Central memory CD8-positive, alpha-beta T cell (primary cell): ENCODE measurements at regions not wholly inside any gene's neighbourhood (a gene's known extent, or its start where the extent isn't known, plus 50 kb on each side); places are given as distances from the start of the nearest gene placed in this dataset.

Experiments used
- ATAC-seq: fragments of 150-1000 bp; cut with Tn5 transposase; replicated peaks from 2 replicates; pipeline ENCODE4 v1.10.0; 2022; ENCODE audit warnings: mild to moderate bottlenecking, moderate FRiP score, moderate number of reproducible peaks; ENCODE audit not compliant: poor library complexity, severe bottlenecking; ENCODE audit errors: extremely low read depth
- DNase-seq, 2 donors: peaks; one replicate each; pipeline ENCODE4 v3.0.0; 2021; ENCODE audit warnings: low spot score in 2 of 2
- H3K27ac Mint-ChIP-seq: one replicate; pipeline ENCODE4 v1.8.0; 2022; ENCODE audit warnings: low read depth, mild to moderate bottlenecking, moderate library complexity, mixed read lengths
- H3K27me3 Mint-ChIP-seq: one replicate; pipeline ENCODE4 v1.8.0; 2022; ENCODE audit warnings: mixed read lengths
- H3K36me3 Mint-ChIP-seq: one replicate; pipeline ENCODE4 v1.8.0; 2022; ENCODE audit warnings: mild to moderate bottlenecking, moderate library complexity, mixed read lengths; ENCODE audit not compliant: insufficient read depth
- H3K4me1 Mint-ChIP-seq: one replicate; pipeline ENCODE4 v1.8.0; 2022; ENCODE audit warnings: mixed read lengths
- H3K4me3 Mint-ChIP-seq: one replicate; pipeline ENCODE4 v1.8.0; 2022; ENCODE audit warnings: mild to moderate bottlenecking, moderate library complexity, mixed read lengths
- H3K9me3 Mint-ChIP-seq: one replicate; pipeline ENCODE4 v1.8.0; 2022; ENCODE audit warnings: mixed read lengths

DNA sequence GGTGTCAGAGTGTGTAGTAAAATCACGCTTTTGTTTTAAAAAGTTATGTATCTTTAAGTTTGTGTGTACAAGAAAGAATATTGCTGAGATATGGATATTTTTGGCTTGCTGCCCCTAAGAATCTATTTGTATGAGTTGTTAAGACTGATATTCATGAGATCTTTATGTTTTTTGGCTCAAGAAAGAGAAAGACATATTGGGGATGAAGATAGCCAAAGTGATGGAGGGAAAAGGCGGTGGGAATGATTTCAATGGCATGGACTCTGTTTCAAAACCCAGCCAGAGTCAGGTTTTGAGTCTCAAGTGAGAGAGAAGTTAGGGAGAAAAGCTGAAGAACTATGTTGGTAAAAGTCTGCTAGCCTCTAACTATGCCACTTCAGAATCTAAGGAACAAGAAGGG, 351.7 kb downstream of the PBX1 start:
- Mint-ChIP-seq H3K9me3 (peaks cover 11% of the 10 kb centered on the region), H3K27ac (no peak overlapping the region), H3K27me3 (no peaks in the 10 kb centered on the region), H3K36me3 (peaks cover 2% of the 10 kb centered on the region), H3K4me3 (no peak overlapping the region), H3K4me1 (no peaks in the 10 kb centered on the region)
- no peak for DNase-seq
- no peak for ATAC-seq

GRCh38 chr1:164907666-164908065, 348.7 kb downstream of the PBX1 start:
- no peak overlapping the region for H3K4me3 Mint-ChIP-seq
- no peak for DNase-seq
- H3K4me1 Mint-ChIP-seq: no peaks in the 10 kb centered on the region
- ATAC-seq: no peak
- peaks cover 15% of the 10 kb centered on the region for H3K9me3 Mint-ChIP-seq
- H3K27ac Mint-ChIP-seq: no peak overlapping the region
- H3K36me3 Mint-ChIP-seq: peaks cover 2% of the 10 kb centered on the region
- H3K27me3 Mint-ChIP-seq: no peaks in the 10 kb centered on the region

GRCh38 chr1:164905869-164906268, 346.9 kb downstream of the PBX1 start:
- no peak overlapping the region for H3K4me3 Mint-ChIP-seq
- peaks cover 19% of the 10 kb centered on the region for H3K9me3 Mint-ChIP-seq
- H3K27me3 Mint-ChIP-seq: no peaks in the 10 kb centered on the region

DNA sequence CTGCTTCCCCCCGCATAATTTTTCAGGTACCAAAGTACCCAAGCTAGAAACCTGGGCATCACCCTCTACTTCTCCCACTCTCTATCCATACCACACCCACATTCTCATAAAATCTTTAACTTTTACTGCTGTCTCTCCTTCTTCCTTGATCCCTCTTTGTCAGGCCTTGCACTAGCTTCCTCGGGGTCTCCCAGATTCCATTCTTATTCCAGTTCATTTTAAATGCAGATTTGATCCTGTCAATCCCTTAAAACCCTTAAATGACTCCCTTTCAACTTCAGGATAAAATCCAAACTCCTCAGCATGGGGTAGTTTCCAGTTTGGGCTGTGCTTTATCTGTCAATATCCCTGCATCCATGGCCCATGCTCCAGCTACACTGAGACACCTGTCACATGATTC, 343.5 kb downstream of the PBX1 start:
- H3K36me3 Mint-ChIP-seq: no peaks in the 10 kb centered on the region
- DNase-seq: no peak
- no peak for ATAC-seq
- peaks cover 14% of the 10 kb centered on the region for H3K9me3 Mint-ChIP-seq
- H3K4me3 Mint-ChIP-seq: no peak overlapping the region
- H3K4me1 Mint-ChIP-seq: no peaks in the 10 kb centered on the region
- H3K27ac Mint-ChIP-seq: no peak overlapping the region
- H3K27me3 Mint-ChIP-seq: no peaks in the 10 kb centered on the region

More at GRCh38 chr1:164905869-164906268, 346.9 kb downstream of the PBX1 start:
- no peak overlapping the region for H3K27ac Mint-ChIP-seq
- H3K4me1 Mint-ChIP-seq: no peaks in the 10 kb centered on the region
- DNase-seq (no peak), ATAC-seq (no peak)
- H3K36me3 Mint-ChIP-seq: peaks cover 2% of the 10 kb centered on the region
